MM.1S (cell line): ENCODE measurements at regions not wholly inside any gene's neighbourhood (a gene's known extent, or its start where the extent isn't known, plus 50 kb on each side); places are given as distances from the start of the nearest gene placed in this dataset.

Experiments
- DNase-seq: peaks from one replicate; pipeline ENCODE4 v3.0.0-alpha.2; 2015
- H2AFZ ChIP-seq: fragments of 300-600 bp; sonication (generic); 2 replicates; pipeline ENCODE4 v1.6.0; 2016; ENCODE audit warnings: antibody characterized with exemption, low read length
- H3F3A ChIP-seq: fragments of 300-600 bp; sonication (generic); 2 replicates; pipeline ENCODE4 v1.6.1; 2016; ENCODE audit warnings: mild to moderate bottlenecking, antibody characterized with exemption, low read length, moderate library complexity, mixed read lengths; ENCODE audit not compliant: insufficient read depth
- H3K27ac ChIP-seq: fragments of 300-600 bp; sonication (generic); 2 replicates; pipeline ENCODE4 v1.5.1; 2016; ENCODE audit warnings: mild to moderate bottlenecking, low read length
- H3K27me3 ChIP-seq: fragments of 300-600 bp; sonication (generic); replicated peaks from 2 replicates; pipeline ENCODE4 v1.6.0; 2016; ENCODE audit warnings: low read length; ENCODE audit not compliant: insufficient read depth
- H3K36me3 ChIP-seq: fragments of 300-600 bp; sonication (generic); replicated peaks from 2 replicates; pipeline ENCODE4 v1.6.1; 2016; ENCODE audit warnings: mild to moderate bottlenecking, low read length, mixed read lengths; ENCODE audit not compliant: insufficient read depth
- H3K4me1 ChIP-seq: fragments of 300-600 bp; sonication (generic); 2 replicates; pipeline ENCODE4 v1.6.1; 2016; ENCODE audit warnings: low read length, mixed read lengths
- H3K4me2 ChIP-seq: fragments of 300-600 bp; sonication (generic); 2 replicates; pipeline ENCODE4 v1.6.0; 2016; ENCODE audit warnings: low read depth, low read length
- H3K4me3 ChIP-seq: fragments of 300-600 bp; sonication (generic); 2 replicates; pipeline ENCODE4 v1.5.1; 2016; ENCODE audit warnings: low read length, mixed read lengths
- H3K79me2 ChIP-seq: fragments of 300-600 bp; sonication (generic); 2 replicates; pipeline ENCODE4 v1.6.1; 2016; ENCODE audit warnings: mixed run types, low read length, mixed read lengths
- H3K9ac ChIP-seq: fragments of 300-600 bp; sonication (generic); 2 replicates; pipeline ENCODE4 v1.6.1; 2016; ENCODE audit warnings: low read length, mixed read lengths
- H3K9me2 ChIP-seq: fragments of 300-600 bp; sonication (generic); replicated peaks from 2 replicates; pipeline ENCODE4 v1.6.1; 2016; ENCODE audit warnings: mild to moderate bottlenecking, low read length, mixed read lengths; ENCODE audit not compliant: insufficient read depth
- H3K9me3 ChIP-seq: fragments of 300-600 bp; sonication (generic); replicated peaks from 2 replicates; pipeline ENCODE4 v1.6.1; 2016; ENCODE audit warnings: mild to moderate bottlenecking, low read length, mixed read lengths; ENCODE audit not compliant: insufficient read depth
- H4K20me1 ChIP-seq: fragments of 300-600 bp; sonication (generic); 2 replicates; pipeline ENCODE4 v1.6.1; 2016; ENCODE audit warnings: mild to moderate bottlenecking, low read length, moderate library complexity, mixed read lengths; ENCODE audit not compliant: insufficient read depth
- EZH2 ChIP-seq: fragments of 300-600 bp; sonication (generic); optimal IDR thresholded peaks from 2 replicates; pipeline ENCODE3; 2017; ENCODE audit warnings: low read depth, mild to moderate bottlenecking, antibody characterized with exemption, low read length, mixed read lengths
- EZH2phosphoT487 ChIP-seq: fragments of 300-600 bp; sonication (generic); IDR thresholded peaks from 2 replicates; pipeline ENCODE4 v1.6.1; 2018; ENCODE audit warnings: antibody characterized with exemption, low read length
- TF ChIP-seq, protein P1 (sequence below): fragments of 300-600 bp; sonication (generic); IDR thresholded peaks from 2 replicates; pipeline ENCODE4 v1.5.1; 2016; ENCODE audit warnings: antibody characterized with exemption, low read length, mixed read lengths

GRCh38 chrX:99507768-99508167, 902.3 kb downstream of the PCDH19 start:
- TF ChIP-seq EZH2 (no peak), EZH2phosphoT487 (no peak)
- TF ChIP-seq, protein P1, sequence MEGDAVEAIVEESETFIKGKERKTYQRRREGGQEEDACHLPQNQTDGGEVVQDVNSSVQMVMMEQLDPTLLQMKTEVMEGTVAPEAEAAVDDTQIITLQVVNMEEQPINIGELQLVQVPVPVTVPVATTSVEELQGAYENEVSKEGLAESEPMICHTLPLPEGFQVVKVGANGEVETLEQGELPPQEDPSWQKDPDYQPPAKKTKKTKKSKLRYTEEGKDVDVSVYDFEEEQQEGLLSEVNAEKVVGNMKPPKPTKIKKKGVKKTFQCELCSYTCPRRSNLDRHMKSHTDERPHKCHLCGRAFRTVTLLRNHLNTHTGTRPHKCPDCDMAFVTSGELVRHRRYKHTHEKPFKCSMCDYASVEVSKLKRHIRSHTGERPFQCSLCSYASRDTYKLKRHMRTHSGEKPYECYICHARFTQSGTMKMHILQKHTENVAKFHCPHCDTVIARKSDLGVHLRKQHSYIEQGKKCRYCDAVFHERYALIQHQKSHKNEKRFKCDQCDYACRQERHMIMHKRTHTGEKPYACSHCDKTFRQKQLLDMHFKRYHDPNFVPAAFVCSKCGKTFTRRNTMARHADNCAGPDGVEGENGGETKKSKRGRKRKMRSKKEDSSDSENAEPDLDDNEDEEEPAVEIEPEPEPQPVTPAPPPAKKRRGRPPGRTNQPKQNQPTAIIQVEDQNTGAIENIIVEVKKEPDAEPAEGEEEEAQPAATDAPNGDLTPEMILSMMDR = no peak
- no peaks in the 10 kb centered on the region for H3K27me3 ChIP-seq
- no peaks in the 10 kb centered on the region for H4K20me1 ChIP-seq
- no peaks in the 10 kb centered on the region for H3F3A ChIP-seq
- H3K4me3 ChIP-seq = no peak overlapping the region
- no peaks in the 10 kb centered on the region for H3K9me2 ChIP-seq
- H3K4me1 ChIP-seq = no peaks in the 10 kb centered on the region
- no peak overlapping the region for H3K27ac ChIP-seq
- no peaks in the 10 kb centered on the region for H3K79me2 ChIP-seq
- DNase-seq = no peak
- H2AFZ ChIP-seq = no peak overlapping the region
- no peak overlapping the region for H3K4me2 ChIP-seq
- no peaks in the 10 kb centered on the region for H3K9me3 ChIP-seq
- no peak overlapping the region for H3K9ac ChIP-seq
- H3K36me3 ChIP-seq = no peaks in the 10 kb centered on the region

DNA sequence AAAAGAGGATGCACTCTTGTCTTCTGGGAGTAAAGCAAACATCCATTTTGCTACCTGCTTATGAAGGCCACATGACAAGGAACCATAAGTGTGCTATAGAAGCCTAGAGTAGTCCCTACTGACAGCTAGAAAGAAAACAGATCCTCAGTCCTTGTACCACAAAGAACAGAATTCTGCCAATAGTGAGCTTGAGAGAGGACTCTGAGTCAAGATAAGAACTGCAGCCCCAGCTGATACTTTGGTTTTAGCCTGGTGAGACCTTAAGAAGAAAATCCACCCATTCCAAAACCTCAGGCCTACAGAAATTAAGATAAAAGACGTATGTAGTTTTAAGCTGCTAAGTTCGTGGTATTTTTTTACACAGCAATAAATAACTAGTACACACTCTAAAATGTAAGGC, 914.6 kb downstream of the PCDH19 start:
- Histone ChIP-seq H3K9me2 (no peaks in the 10 kb centered on the region), H3F3A (no peaks in the 10 kb centered on the region), H3K27me3 (no peaks in the 10 kb centered on the region), H2AFZ (no peak overlapping the region), H4K20me1 (no peaks in the 10 kb centered on the region), H3K4me1 (no peaks in the 10 kb centered on the region), H3K9me3 (no peaks in the 10 kb centered on the region), H3K36me3 (no peaks in the 10 kb centered on the region), H3K9ac (no peak overlapping the region), H3K4me2 (no peak overlapping the region), H3K79me2 (no peaks in the 10 kb centered on the region), H3K27ac (no peak overlapping the region), H3K4me3 (no peak overlapping the region)
- TF ChIP-seq EZH2 (no peak), EZH2phosphoT487 (no peak)
- TF ChIP-seq, protein P1 = no peak
- no peak for DNase-seq

DNA sequence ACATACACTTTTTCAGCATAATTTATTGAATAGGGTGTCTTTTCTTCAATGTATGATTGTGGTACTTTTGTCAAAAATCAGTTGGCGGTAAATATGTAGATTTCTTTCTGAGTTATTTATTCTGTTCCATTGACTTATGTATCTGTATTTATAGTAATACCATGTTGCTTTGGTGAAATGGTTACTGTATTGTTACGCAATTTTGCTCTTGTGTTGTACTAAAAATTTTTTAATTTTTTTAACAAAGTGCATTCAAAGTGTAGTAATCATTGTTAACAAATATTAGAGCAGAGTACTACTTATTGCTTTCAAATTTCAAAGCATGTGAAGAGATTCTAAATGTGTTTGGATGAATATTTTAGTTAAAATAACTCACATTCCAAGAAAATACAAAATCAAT, 915.4 kb downstream of the PCDH19 start:
- no peak overlapping the region for H3K27ac ChIP-seq
- DNase-seq = no peak
- no peaks in the 10 kb centered on the region for H3K36me3 ChIP-seq
- TF ChIP-seq, protein P1 = no peak
- no peak for TF ChIP-seq EZH2phosphoT487
- no peak for TF ChIP-seq EZH2
- no peak overlapping the region for H3K4me2 ChIP-seq
- H3K9ac ChIP-seq = no peak overlapping the region
- no peak overlapping the region for H3K4me3 ChIP-seq
- no peaks in the 10 kb centered on the region for H3K9me2 ChIP-seq
- H3K27me3 ChIP-seq = no peaks in the 10 kb centered on the region
- H3K4me1 ChIP-seq = no peaks in the 10 kb centered on the region
- no peaks in the 10 kb centered on the region for H4K20me1 ChIP-seq
- H3K9me3 ChIP-seq = no peaks in the 10 kb centered on the region
- no peaks in the 10 kb centered on the region for H3K79me2 ChIP-seq
- H3F3A ChIP-seq = no peaks in the 10 kb centered on the region
- no peak overlapping the region for H2AFZ ChIP-seq
